ENCODE measurements at regions not wholly inside any gene's neighbourhood (a gene's known extent, or its start where the extent isn't known, plus 50 kb on each side); places are given as distances from the start of the nearest gene placed in this dataset.

GRCh38 chr4:138696058-138696457 is 319.5 kb upstream of the NOCT start:
- Histone ChIP-seq H3K9ac (ENCODE audit: control insufficient read depth, extremely low read depth, insufficient read depth, low read length) (no peak overlapping the region), H3K4me1 (ENCODE audit: control insufficient read depth, extremely low read depth, insufficient read depth, low read length) (no peaks in the 10 kb centered on the region), H4K20me1 (ENCODE audit: control insufficient read depth, extremely low read depth, insufficient read depth, low read length) (no peaks in the 10 kb centered on the region), H3K36me3 (ENCODE audit: control insufficient read depth in 2 of 2, extremely low read depth in 1 of 2, insufficient read depth in 2 of 2, low read length in 2 of 2) (no peaks in the 10 kb centered on the region), H3K79me2 (ENCODE audit: control insufficient read depth, insufficient read depth, low read length) (no peaks in the 10 kb centered on the region), H3K4me3 (ENCODE audit: control insufficient read depth in 2 of 3, extremely low read depth in 1 of 3, insufficient read depth in 2 of 3, low read depth in 1 of 3, low read length in 3 of 3) (no peak overlapping the region), H3K27me3 (ENCODE audit: control insufficient read depth, extremely low read depth, insufficient read depth, low read length) (no peaks in the 10 kb centered on the region), H3K9me1 (ENCODE audit: control insufficient read depth, extremely low read depth, insufficient read depth, low read length) (no peaks in the 10 kb centered on the region), H2AFZ (ENCODE audit: control insufficient read depth, low read length) (no peak overlapping the region), H3K27ac (ENCODE audit: control insufficient read depth, insufficient read depth, low read length) (no peak overlapping the region), H3K4me2 (ENCODE audit: control insufficient read depth, extremely low read depth, insufficient read depth, low read depth, low read length) (no peak overlapping the region), H3K9me3 (ENCODE audit: control insufficient read depth, low read depth, low read length) (no peaks in the 10 kb centered on the region)
- TF ChIP-seq EZH2 (IDR thresholded peaks at IDR 0.05; ENCODE audit: low read length): no peak
- TF ChIP-seq, protein P1, sequence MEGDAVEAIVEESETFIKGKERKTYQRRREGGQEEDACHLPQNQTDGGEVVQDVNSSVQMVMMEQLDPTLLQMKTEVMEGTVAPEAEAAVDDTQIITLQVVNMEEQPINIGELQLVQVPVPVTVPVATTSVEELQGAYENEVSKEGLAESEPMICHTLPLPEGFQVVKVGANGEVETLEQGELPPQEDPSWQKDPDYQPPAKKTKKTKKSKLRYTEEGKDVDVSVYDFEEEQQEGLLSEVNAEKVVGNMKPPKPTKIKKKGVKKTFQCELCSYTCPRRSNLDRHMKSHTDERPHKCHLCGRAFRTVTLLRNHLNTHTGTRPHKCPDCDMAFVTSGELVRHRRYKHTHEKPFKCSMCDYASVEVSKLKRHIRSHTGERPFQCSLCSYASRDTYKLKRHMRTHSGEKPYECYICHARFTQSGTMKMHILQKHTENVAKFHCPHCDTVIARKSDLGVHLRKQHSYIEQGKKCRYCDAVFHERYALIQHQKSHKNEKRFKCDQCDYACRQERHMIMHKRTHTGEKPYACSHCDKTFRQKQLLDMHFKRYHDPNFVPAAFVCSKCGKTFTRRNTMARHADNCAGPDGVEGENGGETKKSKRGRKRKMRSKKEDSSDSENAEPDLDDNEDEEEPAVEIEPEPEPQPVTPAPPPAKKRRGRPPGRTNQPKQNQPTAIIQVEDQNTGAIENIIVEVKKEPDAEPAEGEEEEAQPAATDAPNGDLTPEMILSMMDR (optimal IDR thresholded peaks at IDR 0.05 in 1 of 3, IDR thresholded peaks at IDR 0.05 in 1 of 3, conservative IDR thresholded peaks at IDR 0.05 in 1 of 3; ENCODE audit: extremely low read depth in 1 of 3, insufficient read depth in 2 of 3, low read length in 3 of 3): no peak
- FAIRE-seq (no peak), DNase-seq (ENCODE audit: low read depth, low spot score) (no peak)
- dilution Hi-C loops (cut with MboI; ENCODE audit: extremely low pct_ligation_motif_present, low sequenced_read_pairs): no loop called here

GRCh38 chr4:138693526-138693925 is 322.1 kb upstream of the NOCT start:
- FAIRE-seq: no peak
- Histone ChIP-seq H3K9ac (ENCODE audit: control insufficient read depth, extremely low read depth, insufficient read depth, low read length) (no peak overlapping the region), H3K9me1 (ENCODE audit: control insufficient read depth, extremely low read depth, insufficient read depth, low read length) (no peaks in the 10 kb centered on the region), H3K27me3 (ENCODE audit: control insufficient read depth, extremely low read depth, insufficient read depth, low read length) (no peaks in the 10 kb centered on the region), H3K4me3 (ENCODE audit: control insufficient read depth in 2 of 3, extremely low read depth in 1 of 3, insufficient read depth in 2 of 3, low read depth in 1 of 3, low read length in 3 of 3) (no peak overlapping the region), H3K4me2 (ENCODE audit: control insufficient read depth, extremely low read depth, insufficient read depth, low read depth, low read length) (no peak overlapping the region), H4K20me1 (ENCODE audit: control insufficient read depth, extremely low read depth, insufficient read depth, low read length) (no peaks in the 10 kb centered on the region), H3K9me3 (ENCODE audit: control insufficient read depth, low read depth, low read length) (no peaks in the 10 kb centered on the region), H3K4me1 (ENCODE audit: control insufficient read depth, extremely low read depth, insufficient read depth, low read length) (no peaks in the 10 kb centered on the region), H2AFZ (ENCODE audit: control insufficient read depth, low read length) (no peak overlapping the region), H3K36me3 (ENCODE audit: control insufficient read depth in 2 of 2, extremely low read depth in 1 of 2, insufficient read depth in 2 of 2, low read length in 2 of 2) (no peaks in the 10 kb centered on the region), H3K27ac (ENCODE audit: control insufficient read depth, insufficient read depth, low read length) (no peak overlapping the region), H3K79me2 (ENCODE audit: control insufficient read depth, insufficient read depth, low read length) (no peaks in the 10 kb centered on the region)
- TF ChIP-seq EZH2 (IDR thresholded peaks at IDR 0.05; ENCODE audit: low read length): no peak
- TF ChIP-seq, protein P1 (optimal IDR thresholded peaks at IDR 0.05 in 1 of 3, IDR thresholded peaks at IDR 0.05 in 1 of 3, conservative IDR thresholded peaks at IDR 0.05 in 1 of 3; ENCODE audit: extremely low read depth in 1 of 3, insufficient read depth in 2 of 3, low read length in 3 of 3): no peak
- dilution Hi-C loops (cut with MboI; ENCODE audit: extremely low pct_ligation_motif_present, low sequenced_read_pairs): no loop called here
- no peak for DNase-seq (ENCODE audit: low read depth, low spot score)
